GM18861 (cell line): ENCODE measurements at regions not wholly inside any gene's neighbourhood (a gene's known extent, or its start where the extent isn't known, plus 50 kb on each side); places are given as distances from the start of the nearest gene placed in this dataset.

Experiments
- ATAC-seq: cut with Tn5 transposase; IDR thresholded peaks from one replicate; pipeline ENCODE4 v1.9.1; 2021; ENCODE audit not compliant: unreplicated experiment

GRCh38 chrX:43005561-43005960, 227.6 kb upstream of the PPP1R2C start:
- ATAC-seq, result no peak

DNA sequence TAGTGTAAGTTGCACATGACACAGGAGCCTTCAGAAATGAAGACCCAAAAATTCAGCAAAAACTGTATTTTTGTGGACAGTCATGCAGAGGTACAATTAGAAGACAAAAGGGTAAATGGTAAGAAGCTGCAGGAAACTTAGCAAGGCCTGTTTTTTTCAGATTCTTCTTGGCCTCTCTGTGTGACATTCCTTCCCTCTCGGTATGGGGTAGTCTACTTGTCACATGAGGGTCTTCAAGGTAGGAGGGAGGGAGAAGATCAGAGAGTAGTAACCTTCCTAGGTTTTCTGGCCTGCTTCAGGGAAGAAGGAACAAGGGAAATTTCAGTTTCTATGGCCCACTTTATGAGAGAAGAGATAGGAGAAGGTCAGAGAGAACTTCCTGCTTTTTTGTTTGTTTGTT, 230.4 kb upstream of the PPP1R2C start:
- ATAC-seq, result no peak

DNA sequence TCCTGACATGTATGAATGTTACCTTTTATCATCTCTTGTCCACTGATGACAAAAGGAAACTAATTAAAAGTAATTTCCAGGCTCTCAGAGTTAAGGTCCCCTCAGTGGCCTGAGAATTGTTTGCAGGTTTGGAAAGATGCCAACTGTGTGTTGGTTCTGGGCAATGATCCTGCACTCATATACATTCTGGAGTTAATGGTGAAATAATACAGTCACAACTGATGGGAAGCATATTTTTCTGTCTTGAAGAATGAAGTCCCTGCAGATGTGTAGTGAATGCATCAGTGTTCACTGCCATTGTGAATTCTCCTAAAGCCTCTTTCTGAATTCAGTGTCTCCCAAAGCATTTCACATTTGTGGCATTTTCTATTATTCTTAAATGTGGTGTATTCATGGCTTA, 238.1 kb upstream of the PPP1R2C start:
- ATAC-seq, result no peak

DNA sequence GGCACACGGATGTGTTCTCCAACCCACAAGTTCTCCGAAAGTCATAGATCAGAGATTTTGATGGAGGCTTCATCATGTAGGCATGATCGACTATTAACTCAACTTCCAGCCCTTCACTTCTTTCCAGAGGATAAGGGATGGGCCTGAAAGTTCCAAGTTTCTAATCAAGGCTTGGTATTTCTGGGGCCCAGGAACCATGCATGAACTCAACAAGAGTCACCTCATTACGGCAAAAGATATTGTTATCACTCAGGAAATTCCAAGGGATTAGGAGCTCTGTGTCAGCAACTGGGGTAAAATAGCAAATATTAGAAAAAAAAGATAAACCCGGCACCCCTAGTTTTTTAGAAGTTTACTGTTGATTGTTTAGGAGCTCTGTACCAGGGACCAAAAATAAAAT, 240.1 kb upstream of the PPP1R2C start:
- ATAC-seq, result no peak

GRCh38 chrX:43019021-43019420, 241.1 kb upstream of the PPP1R2C start:
- no peak for ATAC-seq

DNA sequence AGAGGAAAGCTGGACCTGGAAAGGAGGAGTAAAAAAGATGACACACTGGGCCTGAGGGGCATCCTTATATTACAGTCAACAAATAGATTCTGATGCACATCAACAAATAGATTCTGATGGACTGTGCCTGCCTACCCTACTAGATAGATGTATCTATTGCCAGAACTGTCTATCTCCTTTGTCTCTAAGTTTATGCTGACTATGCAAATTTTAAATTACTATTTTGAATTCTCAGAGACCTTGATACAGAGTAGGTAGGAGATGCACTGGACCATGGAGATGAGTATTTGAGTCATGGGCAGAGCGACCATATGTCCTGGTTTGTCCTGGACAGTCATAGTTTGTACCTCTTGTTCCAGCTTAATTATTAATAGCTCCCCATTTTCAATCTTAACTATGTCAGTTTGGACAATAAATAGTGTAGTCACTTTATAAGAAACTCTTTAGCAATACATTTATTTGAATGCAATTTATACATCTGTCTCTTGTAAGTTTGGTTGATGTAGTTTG, 247.9 kb upstream of the PPP1R2C start:
- no peak for ATAC-seq

- ATAC-seq, result no peak
Observed at GRCh38 chrX:43064096-43064495, 286.1 kb upstream of the PPP1R2C start.

DNA sequence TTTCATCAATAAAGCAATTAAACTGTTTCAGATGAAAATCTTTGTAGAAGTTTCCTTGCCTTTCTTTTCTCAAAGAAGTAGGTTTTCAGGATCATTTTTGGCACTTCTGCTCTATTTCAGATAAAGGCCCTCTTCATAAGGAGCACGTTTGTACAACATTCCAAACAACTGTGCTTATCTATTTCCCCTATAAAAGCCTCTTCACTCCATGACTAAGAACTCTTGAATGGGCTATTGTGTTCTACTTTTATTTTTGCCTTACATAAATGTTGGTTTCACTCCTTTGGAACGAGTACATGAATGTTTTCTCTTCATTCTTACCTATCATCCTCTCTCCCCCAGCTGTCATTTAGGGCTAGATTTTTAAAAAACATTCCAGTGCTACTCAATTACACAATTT, 288.0 kb upstream of the PPP1R2C start:
- no peak for ATAC-seq

DNA sequence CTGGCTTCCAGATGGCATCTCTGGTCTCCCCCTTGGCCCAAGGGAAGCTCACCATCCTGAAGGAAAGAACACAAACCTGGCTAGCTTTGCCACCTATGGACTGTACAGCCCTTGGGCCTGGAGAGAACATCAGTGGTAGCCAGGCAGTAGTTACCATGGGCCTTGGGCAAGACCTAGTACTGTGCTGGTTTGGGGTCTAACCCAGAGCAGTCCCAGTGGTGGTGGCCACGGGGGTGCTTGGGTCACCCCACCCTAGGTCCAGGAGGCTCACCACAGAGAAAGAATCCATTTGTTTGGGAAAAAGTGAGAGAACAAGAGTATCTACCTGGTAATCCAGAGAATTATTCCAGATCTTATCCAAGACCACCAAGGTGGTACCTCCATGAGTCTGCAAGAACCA, 290.7 kb upstream of the PPP1R2C start:
- no peak for ATAC-seq

DNA sequence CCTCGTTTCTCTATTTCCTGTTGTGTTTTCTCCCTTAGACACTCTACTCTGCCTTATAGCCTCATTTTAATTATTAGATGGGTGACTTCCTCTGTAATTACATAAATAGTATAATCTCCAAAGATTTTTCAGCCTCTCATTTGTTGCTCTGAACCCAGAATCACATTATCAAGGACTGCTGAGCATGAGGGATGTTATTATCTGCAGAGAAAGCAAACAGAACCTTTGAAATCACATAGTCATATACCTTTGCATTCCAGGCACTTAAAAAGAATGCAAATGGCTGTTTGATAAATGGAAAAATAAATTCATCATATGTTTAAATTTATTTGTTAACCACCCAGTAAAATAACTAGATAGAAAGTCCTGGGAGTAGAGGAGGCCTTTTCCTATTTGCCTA, 305.1 kb upstream of the PPP1R2C start:
- no peak for ATAC-seq

DNA sequence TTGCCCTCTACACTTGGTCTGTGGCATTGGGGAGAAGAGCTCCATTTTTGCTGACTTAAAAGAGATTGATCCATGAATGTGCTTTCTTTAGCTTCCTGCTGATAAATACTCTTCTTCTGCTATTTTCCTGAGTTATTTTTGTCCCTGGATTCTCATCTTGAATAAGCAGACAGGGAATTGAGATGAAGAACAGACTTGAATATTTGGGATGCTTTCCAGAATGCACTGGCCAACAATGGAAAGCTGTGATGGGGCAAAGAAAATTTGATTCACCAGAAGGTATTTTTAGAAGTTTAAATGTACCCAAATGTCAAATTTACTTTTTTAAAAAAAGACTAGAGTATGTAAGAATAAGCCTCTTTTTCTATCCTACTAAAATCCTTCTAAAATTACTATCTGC, 309.9 kb upstream of the PPP1R2C start:
- ATAC-seq, result no peak

GRCh38 chrX:43096830-43097229, 318.9 kb upstream of the PPP1R2C start:
- no peak for ATAC-seq

DNA sequence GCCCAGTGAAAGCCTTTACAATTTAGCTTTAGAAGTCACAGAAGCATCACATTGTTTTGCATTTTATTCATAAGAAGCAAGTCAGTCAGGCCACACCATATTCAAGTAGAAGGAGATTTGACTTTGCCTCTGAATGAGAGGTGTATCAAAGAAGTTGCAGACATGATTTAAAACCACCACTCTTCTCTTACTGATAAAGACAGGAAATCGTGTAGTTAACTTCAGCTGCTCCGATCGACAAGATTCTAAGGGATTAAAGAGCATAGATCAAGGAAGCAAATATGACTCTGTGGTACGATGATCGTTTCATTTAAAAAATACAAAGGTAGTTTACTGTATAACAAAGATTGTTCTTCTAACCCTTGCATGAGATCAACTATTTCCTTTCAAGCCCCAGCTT, 328.0 kb upstream of the PPP1R2C start:
- ATAC-seq, result no peak

- no peak for ATAC-seq
Observed at GRCh38 chrX:43108828-43109227, 330.9 kb upstream of the PPP1R2C start.

DNA sequence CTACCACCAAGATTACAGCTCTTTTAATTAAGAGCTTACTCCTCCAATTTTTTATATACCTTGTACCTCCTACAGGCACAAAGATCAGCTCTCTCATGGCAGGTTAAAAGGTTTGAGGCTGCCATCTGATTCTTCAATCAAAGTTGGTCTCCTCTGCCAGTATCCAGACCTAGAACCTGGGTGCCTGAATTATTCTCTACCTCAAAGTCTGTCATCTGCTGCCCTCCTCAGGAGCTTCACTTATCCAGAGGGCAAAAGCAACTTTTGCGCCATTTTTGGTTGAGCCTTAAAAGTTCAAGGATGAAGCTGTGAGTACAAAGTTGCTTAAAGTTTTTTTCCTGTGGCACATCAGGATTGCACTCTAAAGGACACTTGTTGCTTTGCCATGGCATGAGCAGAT, 343.7 kb upstream of the PPP1R2C start:
- ATAC-seq, result no peak

DNA sequence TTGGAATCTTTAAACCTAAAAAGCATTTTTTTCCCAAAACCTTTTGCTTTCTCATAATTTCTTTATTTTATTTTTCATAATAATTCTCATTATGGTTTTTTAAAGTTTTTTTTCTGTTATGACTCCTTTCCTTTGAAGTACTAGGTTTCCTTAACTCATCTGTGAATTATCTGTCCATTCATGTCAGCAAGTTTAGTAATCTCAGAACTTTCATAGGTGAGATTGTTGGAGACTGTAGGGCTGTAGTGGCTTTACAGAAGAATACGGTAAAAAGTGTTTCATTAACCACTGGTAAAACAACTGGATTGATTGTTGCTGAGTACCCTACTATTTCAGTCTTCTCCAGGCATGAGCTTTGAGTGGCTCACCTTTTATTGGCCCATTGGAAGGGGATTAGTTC, 361.7 kb upstream of the PPP1R2C start:
- ATAC-seq, result no peak

- ATAC-seq, result no peak
Observed at GRCh38 chrX:43140582-43140981, 362.6 kb upstream of the PPP1R2C start.

DNA sequence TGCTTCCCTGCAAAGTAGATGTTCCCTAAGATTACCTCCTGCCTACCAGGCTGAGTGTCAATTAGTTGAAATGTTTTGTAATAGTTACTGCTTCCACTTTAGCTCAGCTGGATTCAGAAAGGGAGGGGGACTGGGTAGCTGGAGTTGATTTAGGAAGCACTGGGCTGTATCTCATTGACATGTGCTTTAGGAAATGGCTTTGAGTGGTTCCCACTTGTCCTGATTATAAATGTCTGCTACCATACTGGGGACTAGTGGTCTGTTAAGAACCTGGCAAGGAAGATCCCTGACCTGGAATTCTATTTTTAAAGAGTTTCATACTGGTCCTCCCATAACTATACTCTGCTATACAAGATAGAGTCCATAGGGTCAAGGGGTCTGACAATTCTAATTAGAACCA, 363.9 kb upstream of the PPP1R2C start:
- ATAC-seq, result no peak

- ATAC-seq, result no peak
Observed at GRCh38 chrX:43148305-43148704, 370.3 kb upstream of the PPP1R2C start.

DNA sequence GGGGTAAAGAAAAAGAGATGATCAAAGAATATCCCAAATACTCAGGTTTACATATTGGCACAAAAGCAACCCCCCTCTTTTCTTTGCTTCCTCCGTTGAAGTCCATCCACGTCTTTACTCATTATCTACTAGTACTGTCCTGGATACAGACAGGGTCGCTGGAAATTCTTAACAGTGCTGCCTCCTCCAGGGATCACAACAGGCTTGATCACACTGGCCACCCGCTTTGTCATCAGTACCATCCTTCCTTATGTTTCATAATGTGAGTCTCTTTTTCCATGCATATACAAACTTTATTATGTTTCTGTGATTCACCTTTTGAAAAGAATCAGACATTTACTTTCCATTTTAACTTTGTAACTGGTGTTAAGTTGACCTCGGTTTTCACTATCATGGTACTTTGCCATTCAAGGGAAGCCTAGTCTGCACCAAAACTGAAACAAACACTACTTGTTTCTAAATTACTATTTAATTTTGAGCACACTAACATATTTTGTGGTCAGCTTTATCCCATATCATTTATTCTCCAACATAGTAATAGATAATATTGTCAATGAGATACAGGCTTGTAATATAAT, 387.5 kb upstream of the PPP1R2C start:
- no peak for ATAC-seq

DNA sequence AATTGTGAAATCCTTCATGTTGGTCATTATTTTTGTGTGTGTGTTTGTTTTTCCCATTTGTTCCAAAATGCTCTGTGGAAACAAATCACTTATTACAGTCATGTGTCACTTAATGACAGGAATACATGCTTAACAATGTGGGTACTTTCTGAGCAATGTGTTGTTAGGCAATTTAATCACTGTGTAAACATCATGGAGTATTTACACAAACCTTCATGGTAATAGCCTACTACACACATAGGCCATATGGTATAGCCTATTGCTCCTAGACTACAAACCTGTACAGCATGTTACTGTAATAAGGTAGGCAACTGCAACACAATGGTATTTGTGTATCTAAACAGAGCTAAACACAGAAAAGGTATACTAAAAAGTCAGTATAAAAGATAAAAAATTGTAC, 388.9 kb upstream of the PPP1R2C start:
- no peak for ATAC-seq

DNA sequence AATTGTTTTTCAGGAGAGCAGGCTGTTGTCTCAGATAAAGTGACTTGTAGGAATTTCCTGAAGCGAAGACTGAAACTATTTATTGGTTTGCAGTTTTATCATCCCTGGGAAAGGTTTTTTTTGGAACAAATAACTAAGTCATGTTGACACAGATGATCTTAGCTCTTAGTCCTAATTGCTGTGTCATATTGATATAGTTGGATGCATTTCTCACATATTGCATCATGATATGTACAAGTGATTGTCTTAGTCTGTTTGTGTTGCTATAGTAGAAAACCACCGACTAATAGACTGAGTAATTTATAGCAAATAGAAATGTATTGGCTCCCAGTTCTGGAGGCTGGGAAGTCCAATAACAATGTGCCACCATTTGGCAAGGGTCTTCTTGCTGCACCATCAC, 397.5 kb upstream of the PPP1R2C start:
- ATAC-seq, result no peak

- no peak for ATAC-seq
Observed at GRCh38 chrX:43176686-43177085, 398.7 kb upstream of the PPP1R2C start.

DNA sequence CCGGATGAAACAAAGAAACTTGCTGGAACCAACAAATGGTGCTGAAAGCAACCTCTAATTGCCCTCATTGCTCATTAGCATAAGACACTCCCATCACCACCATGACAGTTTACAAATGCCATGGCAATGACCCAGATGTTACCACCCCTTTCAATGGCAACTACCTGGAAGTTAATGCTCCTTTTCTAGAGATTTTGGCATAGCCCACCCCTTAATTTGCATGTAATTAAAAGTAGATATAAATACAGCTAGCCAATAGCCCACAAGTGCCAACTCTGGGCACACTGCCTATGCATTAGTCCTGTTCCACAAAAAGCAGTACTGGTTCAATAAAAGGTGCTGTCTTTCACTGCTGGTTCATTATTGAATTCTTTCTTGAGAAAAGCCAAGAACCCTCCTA, 410.3 kb upstream of the PPP1R2C start:
- ATAC-seq, result no peak
